ENCODE measurements at regions not wholly inside any gene's neighbourhood (a gene's known extent, or its start where the extent isn't known, plus 50 kb on each side); places are given as distances from the start of the nearest gene placed in this dataset.

- TF ChIP-seq POLR2AphosphoS5 (IDR thresholded peaks at IDR 0.05; ENCODE audit: low read depth, low read length) (no peak), POLR2A (IDR thresholded peaks at IDR 0.05; ENCODE audit: low read depth, low read length) (no peak), SPI1 (IDR thresholded peaks at IDR 0.05; ENCODE audit: low read depth, low read length) (no peak), TAF1 (IDR thresholded peaks at IDR 0.05; ENCODE audit: low read depth, low read length) (no peak), PAX5 (IDR thresholded peaks at IDR 0.05; ENCODE audit: insufficient read depth, low read length, severe bottlenecking) (no peak), POU2F2 (IDR thresholded peaks at IDR 0.05; ENCODE audit: low read depth, low read length) (no peak)
Measured at GRCh38 chr3:3545360-3545759, 253.9 kb upstream of the LRRN1 start.
